ENCODE measurements at regions not wholly inside any gene's neighbourhood (a gene's known extent, or its start where the extent isn't known, plus 50 kb on each side); places are given as distances from the start of the nearest gene placed in this dataset.

DNA sequence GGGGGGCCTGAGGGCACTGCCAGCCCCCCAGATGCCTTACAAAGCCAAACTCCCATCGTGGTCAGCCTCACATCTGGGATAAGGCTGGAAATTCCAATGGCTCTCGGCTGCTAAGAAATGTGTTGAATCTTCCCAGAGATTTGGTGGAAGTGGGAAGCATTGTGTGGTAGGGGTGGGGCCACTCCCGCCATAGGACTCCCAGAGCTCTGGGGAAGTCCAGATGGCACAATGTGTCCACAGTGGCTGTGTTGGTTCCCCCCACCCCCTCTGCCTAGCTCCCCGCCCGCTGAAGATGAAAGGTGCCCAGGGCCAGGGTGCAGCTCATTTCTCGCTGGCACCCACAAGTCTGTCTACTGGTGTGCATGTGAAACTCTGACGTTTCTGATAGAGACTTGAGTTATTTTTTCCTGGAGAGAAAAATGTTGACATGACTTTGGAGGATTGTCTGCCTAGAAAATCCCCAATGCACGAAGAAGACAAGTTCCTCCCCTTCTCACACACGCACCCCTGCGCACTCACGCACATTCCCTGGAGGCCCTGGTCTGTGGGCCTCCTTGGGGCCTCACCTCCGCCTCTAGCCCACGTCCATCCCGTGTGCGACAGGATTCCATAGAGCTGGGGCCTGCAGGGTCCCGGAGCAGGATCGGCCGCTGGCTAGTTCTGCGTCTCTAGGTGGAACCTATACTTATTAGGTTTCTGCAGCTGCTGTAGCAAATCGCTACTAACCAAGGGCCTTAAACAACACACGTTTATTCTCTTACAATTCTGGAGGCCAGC, 199.1 kb downstream of the ZFP36L2 start:
- H3K27ac Mint-ChIP-seq = no peak overlapping the region

More for the DNA sequence above, 199.1 kb downstream of the ZFP36L2 start:
- no peaks in the 10 kb centered on the region for H3K79me2 ChIP-seq (replicated peaks; ENCODE audit: insufficient read depth)
- Mint-ChIP-seq H3K36me3 (ENCODE audit: low read depth) (peaks cover under 1% of the 10 kb centered on the region; the same call in 1 of the 3 replicates), H3K27me3 (ENCODE audit: insufficient read depth, low read depth, poor library complexity) (no peaks in the 10 kb centered on the region), H3K9me3 (peaks cover 3% of the 10 kb centered on the region; the same call in 2 of the 3 replicates), H3K4me3 (no peak overlapping the region), H3K4me1 (peaks cover 11% of the 10 kb centered on the region)
- no peak overlapping the region for H3K27ac ChIP-seq (ENCODE audit: low read depth)
- ATAC-seq (no peak), DNase-seq (ENCODE audit: low spot score) (no peak)
- no peak overlapping the region for H3K4me3 ChIP-seq
- no peak overlapping the region for H3K4me2 ChIP-seq
- H3K27me3 ChIP-seq (ENCODE audit: insufficient read depth) = no peaks in the 10 kb centered on the region
- H3K36me3 ChIP-seq (ENCODE audit: insufficient read depth) = no peaks in the 10 kb centered on the region
- no peaks in the 10 kb centered on the region; the same call in 1 of the 2 replicates for H3K4me1 ChIP-seq (ENCODE audit: insufficient read depth)
- no peaks in the 10 kb centered on the region for H4K20me1 ChIP-seq (replicated peaks; ENCODE audit: insufficient read depth)
- H2AFZ ChIP-seq = peak overlapping the region; percentile 38; the same call in 1 of the 2 replicates
- TF ChIP-seq NANOG (IDR thresholded peaks at IDR 0.05; ENCODE audit: borderline replicate concordance) (no peak), ETS1 (IDR thresholded peaks at IDR 0.05) (no peak), CTCF (conservative IDR thresholded peaks at IDR 0.05; ENCODE audit: low read depth in 2 of 2) (no peak), ZNF462 (CRISPR knock-in tag; IDR thresholded peaks at IDR 0.05) (no peak), EZH2phosphoT487 (IDR thresholded peaks at IDR 0.05; ENCODE audit: unreplicated experiment) (no peak), POLR2AphosphoS5 (IDR thresholded peaks at IDR 0.05; ENCODE audit: low read depth) (no peak), CREB1 (CRISPR knock-in tag; IDR thresholded peaks at IDR 0.05; ENCODE audit: low read depth) (no peak), ZNF331 (CRISPR knock-in tag; IDR thresholded peaks at IDR 0.05; ENCODE audit: low read depth) (no peak), EZH2 (IDR thresholded peaks at IDR 0.05; ENCODE audit: low read depth, unreplicated experiment) (no peak), STAT1 (IDR thresholded peaks at IDR 0.05; ENCODE audit: unreplicated experiment) (no peak), JUNB (IDR thresholded peaks at IDR 0.05; ENCODE audit: unreplicated experiment) (no peak), REST (IDR thresholded peaks at IDR 0.05; ENCODE audit: unreplicated experiment) (no peak), ZNF114 (CRISPR knock-in tag; IDR thresholded peaks at IDR 0.05) (no peak)
- H3K9me2 ChIP-seq (ENCODE audit: insufficient read depth) = no peaks in the 10 kb centered on the region
- no peaks in the 10 kb centered on the region for H3F3A ChIP-seq (replicated peaks; ENCODE audit: low read depth)

All from GM23338 (cell line).